ENCODE measurements at regions not wholly inside any gene's neighbourhood (a gene's known extent, or its start where the extent isn't known, plus 50 kb on each side); places are given as distances from the start of the nearest gene placed in this dataset.
"Not testable (repeated sequence)": the region's sequence is repeated elsewhere in the genome, so short reads cannot be mapped to it uniquely, and the experiment has no call there.

- no peak for DNase-seq (ENCODE audit: low spot score)
Measured at GRCh38 chr9:90979639-90980038, 178.0 kb downstream of the SYK start.

GRCh38 chr9:90981726-90982125 lies 180.1 kb downstream of the SYK start:
- no peak for DNase-seq (ENCODE audit: low spot score)

DNA sequence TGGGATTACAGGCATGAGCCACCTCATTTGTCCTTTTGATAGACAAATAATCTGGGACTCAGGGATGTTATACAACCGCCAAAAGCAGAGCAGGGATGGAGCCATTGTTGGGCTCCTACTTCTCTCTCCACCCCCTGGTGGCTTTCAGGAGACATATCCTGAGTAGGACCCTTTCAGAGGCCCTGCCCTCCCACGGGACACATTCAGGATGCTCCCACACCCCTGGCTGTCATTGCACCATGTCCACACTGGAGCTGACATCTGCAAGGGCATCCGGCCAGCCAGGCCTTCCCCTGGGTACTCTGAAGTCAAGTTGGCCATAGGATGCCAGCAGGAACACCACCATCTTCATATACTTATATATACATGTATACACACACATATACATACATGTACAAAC lies 181.8 kb downstream of the SYK start:
- no peak for DNase-seq (ENCODE audit: low spot score)

GRCh38 chr9:90985631-90986030 lies 184.0 kb downstream of the SYK start:
- DNase-seq (ENCODE audit: low spot score), result no peak

DNA sequence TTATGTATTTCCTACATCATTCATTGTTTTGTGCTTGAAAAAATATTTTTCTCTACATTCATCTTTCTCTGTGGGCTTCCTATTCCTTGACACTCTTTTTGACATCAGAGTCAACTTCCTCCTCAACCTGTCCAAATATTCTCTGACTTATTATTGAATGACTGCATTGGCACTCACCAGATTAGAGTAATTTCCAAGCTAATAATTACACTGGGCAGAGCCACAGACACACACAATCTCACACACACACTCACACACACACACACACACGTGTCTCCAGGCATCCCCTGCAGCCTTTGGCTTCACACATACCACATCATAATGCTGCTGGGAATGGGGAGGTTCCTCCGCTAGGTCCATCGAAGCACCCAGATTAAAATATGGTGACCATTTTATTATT lies 184.5 kb downstream of the SYK start:
- no peak for DNase-seq (ENCODE audit: low spot score)

DNA sequence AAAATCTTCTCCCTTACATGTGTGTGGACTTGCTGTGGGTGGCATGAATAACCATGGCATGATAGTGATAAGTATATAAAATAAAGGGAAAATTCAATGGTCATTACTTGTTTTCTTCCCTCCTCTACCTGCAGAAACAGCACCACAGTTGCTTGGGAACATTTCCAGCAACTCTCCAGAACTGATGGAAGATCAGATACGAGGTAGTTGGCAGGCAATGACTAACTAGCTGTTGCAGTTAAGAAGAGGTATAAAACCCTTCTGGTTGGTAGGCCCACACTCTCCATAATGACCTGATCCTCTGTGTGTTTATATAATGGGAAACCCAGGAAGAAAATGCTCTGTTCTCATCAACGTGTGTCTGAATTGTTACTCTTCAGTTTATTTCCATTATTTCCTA lies 185.9 kb downstream of the SYK start:
- peak; percentile 26 for DNase-seq (ENCODE audit: low spot score)

GRCh38 chr9:90988318-90988717 lies 186.7 kb downstream of the SYK start:
- peak; percentile 38 for DNase-seq (ENCODE audit: low spot score)

DNA sequence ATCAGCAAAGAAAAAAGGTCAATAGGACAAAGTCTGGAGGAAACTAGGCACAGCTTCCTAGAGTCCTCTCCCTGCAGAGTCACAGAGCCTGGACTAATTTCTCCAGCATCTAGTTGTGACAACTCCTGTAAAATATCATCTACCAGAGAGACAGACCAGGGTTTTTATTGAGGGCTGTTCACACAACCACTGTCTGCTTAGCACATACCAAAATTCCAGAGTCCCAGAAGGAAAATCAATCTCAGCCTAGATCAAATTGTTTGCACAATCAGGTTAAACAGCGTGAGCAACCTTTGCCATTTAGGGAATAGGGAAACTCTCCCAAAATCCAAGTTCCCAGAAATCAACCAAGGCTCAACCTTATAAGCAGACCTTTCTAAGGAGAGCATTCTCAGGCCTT lies 190.3 kb downstream of the SYK start:
- DNase-seq (ENCODE audit: low spot score), result peak; percentile 31

GRCh38 chr9:90995516-90995915 lies 193.9 kb downstream of the SYK start:
- DNase-seq (ENCODE audit: low spot score), result no peak

DNA sequence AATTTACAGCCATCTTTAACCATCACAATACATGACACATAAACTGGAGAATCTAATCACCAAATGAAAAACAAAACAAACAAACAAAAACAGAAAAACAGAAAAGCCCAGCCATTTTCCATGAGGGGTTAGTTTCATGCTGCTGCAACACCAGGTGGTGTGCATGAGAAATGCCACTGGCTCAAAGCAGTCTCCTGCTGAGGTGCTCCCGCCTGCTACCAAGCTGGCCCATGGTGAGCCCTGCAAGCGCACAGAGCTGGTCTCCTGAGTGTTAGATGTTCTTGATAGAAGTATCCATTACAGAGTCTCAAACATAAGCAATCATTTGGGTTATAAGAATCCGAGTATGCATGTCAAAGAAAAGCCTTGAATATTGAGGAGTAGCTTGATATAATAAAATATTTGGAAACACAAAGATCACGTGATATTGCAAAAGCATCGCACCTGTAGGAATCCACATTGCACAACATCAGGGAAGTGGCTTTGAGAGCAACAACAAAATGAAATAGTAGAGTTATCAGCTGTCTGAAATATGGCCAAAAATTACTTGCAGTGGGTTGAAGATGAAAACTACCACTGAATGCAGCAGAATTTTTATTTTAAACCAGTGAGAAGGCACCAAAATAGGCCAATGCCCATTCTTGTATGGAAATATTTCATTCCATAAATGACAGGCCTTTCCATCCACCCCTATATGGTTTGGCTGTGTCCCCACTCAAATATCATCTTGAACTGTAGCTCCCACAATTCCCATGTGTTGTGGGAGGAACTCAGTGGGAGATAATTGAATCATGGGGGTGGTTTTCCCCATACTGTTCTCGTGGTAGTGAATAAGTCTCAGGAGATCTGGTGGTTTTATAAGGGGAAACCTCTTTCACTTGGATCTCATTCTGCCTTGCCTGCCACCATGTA lies 194.8 kb downstream of the SYK start:
- DNase-seq (ENCODE audit: low spot score), result no peak

- DNase-seq (ENCODE audit: low spot score), result peak; percentile 44
Measured at GRCh38 chr9:90998573-90998972, 197.0 kb downstream of the SYK start.

- DNase-seq (ENCODE audit: low spot score), result no peak
Measured at GRCh38 chr9:90999425-91000397, 198.1 kb downstream of the SYK start.

DNA sequence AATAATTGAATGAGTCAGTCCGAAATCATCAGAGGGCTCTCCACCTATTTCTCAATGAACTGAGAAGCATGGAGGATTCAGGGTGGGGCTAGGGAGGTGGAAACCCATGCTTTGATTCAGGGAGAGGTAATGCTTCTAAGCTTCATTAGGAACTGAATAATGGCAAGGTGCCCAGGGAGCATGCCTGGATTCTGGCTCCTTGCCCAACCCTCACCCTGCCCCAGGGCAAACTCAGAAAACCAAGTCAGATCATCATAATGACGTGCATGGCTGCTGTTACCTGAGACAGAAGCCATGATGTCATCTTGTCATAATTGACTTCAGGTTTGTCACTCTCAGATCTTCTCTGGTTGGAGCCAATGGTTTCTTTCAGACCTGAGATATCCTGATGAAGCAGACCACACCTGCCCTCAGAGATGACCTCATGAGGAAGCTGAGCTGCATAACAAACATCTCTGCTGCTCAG lies 199.6 kb downstream of the SYK start:
- DNase-seq (ENCODE audit: low spot score), result peak; percentile 85

DNA sequence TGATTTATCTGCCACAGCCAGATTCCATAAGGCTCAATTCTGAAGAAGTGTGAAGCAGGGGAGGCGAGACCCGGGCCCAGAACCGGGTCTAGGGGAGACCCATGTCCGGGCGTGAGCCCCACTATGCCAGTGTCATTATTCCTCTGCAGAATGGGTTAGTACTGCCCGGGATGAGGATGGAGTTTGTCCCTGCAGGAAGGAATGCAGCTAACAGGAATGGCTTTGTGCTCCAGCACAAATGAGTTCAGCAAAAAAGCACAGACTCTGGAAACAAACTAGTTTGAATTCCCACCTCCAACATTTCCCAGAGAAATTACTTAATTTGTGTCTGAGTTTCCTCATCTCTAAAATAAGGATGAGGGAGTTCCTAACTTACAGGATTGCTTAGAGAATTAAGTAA lies 202.9 kb downstream of the SYK start:
- DNase-seq (ENCODE audit: low spot score), result no peak

GRCh38 chr9:91004992-91005391 lies 203.4 kb downstream of the SYK start:
- DNase-seq (ENCODE audit: low spot score), result no peak

GRCh38 chr9:91006046-91006445 lies 204.4 kb downstream of the SYK start:
- DNase-seq (ENCODE audit: low spot score), result no peak

GRCh38 chr9:91008568-91008967 lies 206.9 kb downstream of the SYK start:
- DNase-seq (ENCODE audit: low spot score), result no peak

- no peak for DNase-seq (ENCODE audit: low spot score)
Measured at GRCh38 chr9:91011891-91012290, 210.3 kb downstream of the SYK start.

GRCh38 chr9:91012933-91013841 lies 211.6 kb downstream of the SYK start:
- DNase-seq (ENCODE audit: low spot score), result no peak

- no peak for DNase-seq (ENCODE audit: low spot score)
Measured at GRCh38 chr9:91017245-91017644, 215.6 kb downstream of the SYK start.

- DNase-seq (ENCODE audit: low spot score), result not testable (repeated sequence)
Measured at GRCh38 chr9:91019871-91020270, 218.3 kb downstream of the SYK start.
